Upper lobe of left lung (tissue), 6 donors: ENCODE measurements at regions not wholly inside any gene's neighbourhood (a gene's known extent, or its start where the extent isn't known, plus 50 kb on each side); places are given as distances from the start of the nearest gene placed in this dataset.

Source experiments
- ATAC-seq, 2 donors: fragments of 200-7000 bp; cut with Tn5 transposase; one replicate each; pipeline ENCODE4 v1.9.1; 2022; ENCODE audit warnings: mild to moderate bottlenecking in 2 of 2, moderate library complexity in 2 of 2; ENCODE audit not compliant: low FRiP score in 2 of 2
- DNase-seq, 2 donors: peaks; one replicate each; pipeline ENCODE4 v3.0.0-alpha.2; 2019 to 2020
- H3K27ac ChIP-seq, 4 donors: fragments of 200-600 bp; sonication (generic); one replicate each; pipeline ENCODE4 v1.5.1; 2016 to 2019
- H3K27me3 ChIP-seq, 4 donors: fragments of 200-600 bp; sonication (generic); one replicate each; pipeline ENCODE4 v1.5.1; 2017 to 2019
- H3K36me3 ChIP-seq, 4 donors: fragments of 200-600 bp; sonication (generic); one replicate each; pipeline ENCODE4 v1.5.1; 2016 to 2019
- H3K4me1 ChIP-seq, 4 donors: fragments of 200-600 bp; sonication (generic); one replicate each; pipeline ENCODE4 v1.5.1; 2018 to 2019
- H3K4me3 ChIP-seq, 4 donors: fragments of 200-600 bp; sonication (generic); one replicate each; pipeline ENCODE4 v1.5.1; 2017 to 2019; ENCODE audit warnings: mild to moderate bottlenecking in 2 of 4, moderate library complexity in 1 of 4
- H3K9me3 ChIP-seq, 4 donors: fragments of 200-600 bp; sonication (generic); one replicate each; pipeline ENCODE4 v1.5.1; 2018 to 2019
- EP300 ChIP-seq, 4 donors: sonication (generic); formaldehyde crosslinking; IDR thresholded peaks; one replicate each; pipeline ENCODE4 v1.5.1; 2017; ENCODE audit warnings: antibody characterized with exemption in 4 of 4, control low read depth in 2 of 4
- POLR2A ChIP-seq, 4 donors: fragments of 450-650 bp; IDR thresholded peaks; one replicate each; pipeline ENCODE4 v1.5.1; 2016 to 2017; ENCODE audit warnings: antibody characterized with exemption in 4 of 4, mild to moderate bottlenecking in 2 of 4
- POLR2AphosphoS5 ChIP-seq, 2 donors: sonication (generic); formaldehyde crosslinking; IDR thresholded peaks; one replicate each; pipeline ENCODE4 v1.5.1; 2017; ENCODE audit warnings: antibody characterized with exemption in 2 of 2
- WGBS, 2 donors: methylation state at CpG; one replicate each; pipeline ENCODE4 v1.1.5; 2017 to 2018; 5-methylcytosine and 5-hydroxymethylcytosine counted together
- TF ChIP-seq, protein P1 (sequence below), 6 experiments: fragments of 450-650 bp in 4 of 6; fragments of 200-600 bp in 2 of 6; sonication (generic) in 2 of 6; IDR thresholded peaks; one replicate each; pipeline ENCODE4 v1.5.1; 2016 to 2019; ENCODE audit warnings: antibody characterized with exemption in 6 of 6
- donor health status: DM: no; HTN: no; CAD: no; lungs with moderate emphysema.
- donor health status: DM: no; HTN: yes; CAD: no; lungs with severe emphysema.

DNA sequence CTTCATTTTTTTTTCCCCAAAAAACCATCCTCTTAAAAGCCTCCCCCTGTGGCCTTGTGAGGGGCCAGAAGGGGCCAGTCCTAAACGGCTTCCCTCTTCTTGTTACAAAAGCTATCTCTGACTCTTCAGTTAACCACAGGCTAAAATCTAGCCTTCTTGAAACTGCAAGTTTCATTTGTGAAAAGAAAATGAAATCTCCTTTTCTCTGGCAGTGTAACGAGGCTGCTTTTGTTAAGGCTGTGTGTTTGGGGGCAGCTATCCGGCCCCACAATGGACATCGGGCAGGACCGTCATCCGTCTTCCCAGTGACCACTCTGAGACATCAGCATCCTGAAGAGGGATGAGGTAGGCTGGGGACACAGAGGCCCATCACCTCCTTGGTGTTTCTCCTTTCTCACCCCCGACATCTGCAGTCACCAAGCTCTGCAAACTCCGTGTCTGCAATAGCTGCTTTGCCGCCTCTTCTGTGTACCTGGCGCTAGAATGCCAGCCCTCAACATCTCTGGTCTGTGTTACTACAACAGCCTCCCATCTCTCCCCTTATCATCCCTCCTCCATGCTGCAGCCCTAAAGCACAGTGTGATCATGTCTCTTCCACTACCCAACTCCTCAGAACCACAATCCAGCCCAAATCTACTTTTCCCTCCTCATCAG, 94.0 kb downstream of the RCN1 start:
- Histone ChIP-seq H3K4me3 (no peak overlapping the region), H3K36me3 (no peaks in the 10 kb centered on the region), H3K27me3 (no peaks in the 10 kb centered on the region), H3K27ac (no peak overlapping the region), H3K9me3 (no peaks in the 10 kb centered on the region), H3K4me1 (no peaks in the 10 kb centered on the region)
- WGBS, 2 donors, result 81 to 84% methylated on average over 10 of the region's 10 CpGs
- DNase-seq (no peak), ATAC-seq (no peak)
- TF ChIP-seq, protein P1, sequence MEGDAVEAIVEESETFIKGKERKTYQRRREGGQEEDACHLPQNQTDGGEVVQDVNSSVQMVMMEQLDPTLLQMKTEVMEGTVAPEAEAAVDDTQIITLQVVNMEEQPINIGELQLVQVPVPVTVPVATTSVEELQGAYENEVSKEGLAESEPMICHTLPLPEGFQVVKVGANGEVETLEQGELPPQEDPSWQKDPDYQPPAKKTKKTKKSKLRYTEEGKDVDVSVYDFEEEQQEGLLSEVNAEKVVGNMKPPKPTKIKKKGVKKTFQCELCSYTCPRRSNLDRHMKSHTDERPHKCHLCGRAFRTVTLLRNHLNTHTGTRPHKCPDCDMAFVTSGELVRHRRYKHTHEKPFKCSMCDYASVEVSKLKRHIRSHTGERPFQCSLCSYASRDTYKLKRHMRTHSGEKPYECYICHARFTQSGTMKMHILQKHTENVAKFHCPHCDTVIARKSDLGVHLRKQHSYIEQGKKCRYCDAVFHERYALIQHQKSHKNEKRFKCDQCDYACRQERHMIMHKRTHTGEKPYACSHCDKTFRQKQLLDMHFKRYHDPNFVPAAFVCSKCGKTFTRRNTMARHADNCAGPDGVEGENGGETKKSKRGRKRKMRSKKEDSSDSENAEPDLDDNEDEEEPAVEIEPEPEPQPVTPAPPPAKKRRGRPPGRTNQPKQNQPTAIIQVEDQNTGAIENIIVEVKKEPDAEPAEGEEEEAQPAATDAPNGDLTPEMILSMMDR (IDR thresholded peaks at IDR 0.05), result no peak
- TF ChIP-seq POLR2A (IDR thresholded peaks at IDR 0.05), result no peak
- no peak for TF ChIP-seq POLR2AphosphoS5 (IDR thresholded peaks at IDR 0.05)
- TF ChIP-seq EP300 (IDR thresholded peaks at IDR 0.05), result no peak

DNA sequence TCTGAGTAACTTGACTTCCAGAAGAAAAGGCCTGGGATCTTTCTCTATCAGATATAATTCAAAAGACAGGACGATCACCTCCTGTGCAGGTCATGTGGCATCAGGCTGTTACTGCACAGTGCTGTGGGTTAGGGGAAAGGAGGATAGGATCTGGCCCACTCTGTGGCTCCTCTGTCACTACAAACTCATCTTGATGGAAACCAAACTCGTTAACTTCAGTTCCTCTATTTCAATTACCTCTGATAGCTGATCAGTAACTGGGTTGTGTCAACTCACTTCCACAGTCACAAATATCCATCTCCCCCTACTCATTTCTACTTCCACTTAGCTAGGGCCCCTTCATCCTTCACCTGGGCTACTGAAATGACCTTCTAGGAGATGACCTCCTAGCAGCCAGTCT, 95.2 kb downstream of the RCN1 start:
- ATAC-seq (no peak), DNase-seq (no peak)
- Histone ChIP-seq H3K4me3 (no peak overlapping the region), H3K9me3 (no peaks in the 10 kb centered on the region), H3K27me3 (no peaks in the 10 kb centered on the region), H3K36me3 (no peaks in the 10 kb centered on the region), H3K27ac (no peak overlapping the region), H3K4me1 (no peaks in the 10 kb centered on the region)
- TF ChIP-seq POLR2A (IDR thresholded peaks at IDR 0.05), result no peak
- no peak for TF ChIP-seq EP300 (IDR thresholded peaks at IDR 0.05)
- TF ChIP-seq, protein P1 (IDR thresholded peaks at IDR 0.05), result no peak
- no peak for TF ChIP-seq POLR2AphosphoS5 (IDR thresholded peaks at IDR 0.05)
- 72 to 76% methylated on average over 2 of the region's 2 CpGs for WGBS, 2 donors

DNA sequence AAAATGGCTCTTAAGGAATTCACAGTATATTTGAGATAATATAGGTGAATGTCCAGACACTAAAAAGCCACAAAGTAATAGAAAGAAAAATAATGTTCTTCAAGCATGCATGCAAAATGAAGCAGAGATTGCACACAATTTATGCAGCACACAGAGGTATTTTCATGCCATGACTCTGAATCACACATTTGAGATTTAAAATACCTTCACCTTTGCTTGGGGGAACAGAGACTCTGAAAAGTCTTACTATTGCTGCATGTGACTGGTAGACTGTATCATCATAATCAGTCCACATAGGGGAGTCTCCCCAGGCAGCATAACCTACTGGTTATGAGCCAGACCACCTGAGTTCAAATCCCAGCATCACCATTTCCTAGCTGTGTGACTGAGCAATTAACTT, 96.2 kb downstream of the RCN1 start:
- Histone ChIP-seq H3K9me3 (no peaks in the 10 kb centered on the region), H3K27me3 (no peaks in the 10 kb centered on the region), H3K36me3 (no peaks in the 10 kb centered on the region), H3K27ac (no peak overlapping the region), H3K4me3 (no peak overlapping the region), H3K4me1 (no peaks in the 10 kb centered on the region)
- ATAC-seq, result no peak
- DNase-seq, result no peak
- no peak for TF ChIP-seq POLR2A (IDR thresholded peaks at IDR 0.05)
- TF ChIP-seq POLR2AphosphoS5 (IDR thresholded peaks at IDR 0.05), result no peak
- TF ChIP-seq, protein P1 (IDR thresholded peaks at IDR 0.05), result no peak
- TF ChIP-seq EP300 (IDR thresholded peaks at IDR 0.05), result no peak

DNA sequence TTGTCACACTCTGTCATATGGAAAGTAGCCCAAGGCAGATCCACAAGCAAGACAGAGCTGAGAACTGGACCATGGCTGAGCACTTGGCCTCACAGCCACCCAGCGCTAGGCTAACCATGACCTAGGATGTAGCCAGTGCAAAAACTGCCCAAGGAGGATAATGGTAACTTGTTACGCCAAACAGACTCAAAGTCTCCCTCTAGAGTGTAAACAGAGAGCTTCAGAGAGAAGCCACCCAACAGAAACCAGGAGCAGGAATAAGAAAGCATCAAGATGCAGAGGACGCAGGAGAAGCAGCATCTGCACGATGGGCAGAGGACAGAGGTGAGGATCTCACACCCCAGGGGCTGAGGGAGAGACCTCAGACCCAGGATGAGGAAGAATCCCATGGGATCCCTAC, 97.9 kb downstream of the RCN1 start:
- TF ChIP-seq POLR2A (IDR thresholded peaks at IDR 0.05) (no peak), POLR2AphosphoS5 (IDR thresholded peaks at IDR 0.05) (no peak), EP300 (IDR thresholded peaks at IDR 0.05) (no peak)
- TF ChIP-seq, protein P1 (IDR thresholded peaks at IDR 0.05), result no peak
- DNase-seq (no peak), ATAC-seq (no peak)
- Histone ChIP-seq H3K36me3 (no peaks in the 10 kb centered on the region), H3K4me1 (no peaks in the 10 kb centered on the region), H3K9me3 (no peaks in the 10 kb centered on the region), H3K4me3 (no peak overlapping the region), H3K27me3 (no peaks in the 10 kb centered on the region), H3K27ac (no peak overlapping the region)
- WGBS, 2 donors, result 84 to 89% methylated on average over 4 of the region's 4 CpGs

DNA sequence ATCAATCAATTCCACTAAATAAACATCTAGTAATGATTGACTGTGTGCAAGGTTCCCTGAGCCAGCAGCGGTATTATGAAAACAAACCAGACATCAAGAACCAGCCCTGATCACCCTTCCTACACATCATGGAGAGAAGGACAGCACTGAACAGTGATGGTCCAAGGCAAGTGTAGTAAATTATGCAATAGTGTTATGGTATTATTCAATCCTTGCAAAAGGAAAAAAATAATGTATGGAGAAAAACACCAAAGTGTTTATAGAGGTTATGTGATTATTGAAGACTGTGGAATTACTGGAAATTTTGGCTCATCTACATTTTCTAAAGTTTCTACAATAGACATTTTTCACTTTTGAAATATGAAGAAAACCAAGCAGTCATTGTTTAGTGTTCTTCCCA, 105.3 kb downstream of the RCN1 start:
- H3K36me3 ChIP-seq, result no peaks in the 10 kb centered on the region
- no peaks in the 10 kb centered on the region for H3K9me3 ChIP-seq
- TF ChIP-seq EP300 (IDR thresholded peaks at IDR 0.05) (no peak), POLR2AphosphoS5 (IDR thresholded peaks at IDR 0.05) (no peak), POLR2A (IDR thresholded peaks at IDR 0.05) (no peak)
- TF ChIP-seq, protein P1 (IDR thresholded peaks at IDR 0.05), result no peak
- no peak overlapping the region for H3K27ac ChIP-seq
- ATAC-seq, result no peak
- no peak overlapping the region for H3K4me3 ChIP-seq
- no peak for DNase-seq
- no peaks in the 10 kb centered on the region for H3K4me1 ChIP-seq
- WGBS, 2 donors, result 37 to 43% methylated on average over 1 of the region's 1 CpG
- H3K27me3 ChIP-seq, result no peaks in the 10 kb centered on the region
